Bronchial epithelial cell (primary cell): ENCODE measurements at regions not wholly inside any gene's neighbourhood (a gene's known extent, or its start where the extent isn't known, plus 50 kb on each side); places are given as distances from the start of the nearest gene placed in this dataset.

Source experiments
- DNase-seq: peaks from one replicate; pipeline ENCODE4 v3.0.0-alpha.2; 2010; ENCODE audit warnings: low read depth
- FAIRE-seq: peaks from 2 replicates; lab custom pipeline; 2011; peaks lifted over from hg19 to GRCh38; lab: Jason Lieb, UNC
- H3K27me3 ChIP-seq: 2 replicates; pipeline ENCODE4 v1.5.1; 2011; ENCODE audit warnings: low read length; ENCODE audit not compliant: control insufficient read depth, insufficient read depth
- H3K36me3 ChIP-seq: 2 replicates; pipeline ENCODE4 v1.5.1; 2011; ENCODE audit warnings: low read length; ENCODE audit not compliant: control insufficient read depth, insufficient read depth
- H3K4me3 ChIP-seq: 2 replicates; pipeline ENCODE4 v1.5.1; 2011; ENCODE audit warnings: mild to moderate bottlenecking, low read depth, low read length, control low read depth
- TF ChIP-seq, protein P1 (sequence below): IDR thresholded peaks from 2 replicates; pipeline ENCODE4 v1.5.1; 2011; ENCODE audit warnings: mild to moderate bottlenecking, moderate library complexity, low read length, control low read depth, inconsistent platforms; ENCODE audit not compliant: insufficient read depth, severe bottlenecking

- DNase-seq (no peak), FAIRE-seq (no peak)
- no peak overlapping the region for H3K4me3 ChIP-seq
- no peaks in the 10 kb centered on the region for H3K27me3 ChIP-seq
- TF ChIP-seq, protein P1, sequence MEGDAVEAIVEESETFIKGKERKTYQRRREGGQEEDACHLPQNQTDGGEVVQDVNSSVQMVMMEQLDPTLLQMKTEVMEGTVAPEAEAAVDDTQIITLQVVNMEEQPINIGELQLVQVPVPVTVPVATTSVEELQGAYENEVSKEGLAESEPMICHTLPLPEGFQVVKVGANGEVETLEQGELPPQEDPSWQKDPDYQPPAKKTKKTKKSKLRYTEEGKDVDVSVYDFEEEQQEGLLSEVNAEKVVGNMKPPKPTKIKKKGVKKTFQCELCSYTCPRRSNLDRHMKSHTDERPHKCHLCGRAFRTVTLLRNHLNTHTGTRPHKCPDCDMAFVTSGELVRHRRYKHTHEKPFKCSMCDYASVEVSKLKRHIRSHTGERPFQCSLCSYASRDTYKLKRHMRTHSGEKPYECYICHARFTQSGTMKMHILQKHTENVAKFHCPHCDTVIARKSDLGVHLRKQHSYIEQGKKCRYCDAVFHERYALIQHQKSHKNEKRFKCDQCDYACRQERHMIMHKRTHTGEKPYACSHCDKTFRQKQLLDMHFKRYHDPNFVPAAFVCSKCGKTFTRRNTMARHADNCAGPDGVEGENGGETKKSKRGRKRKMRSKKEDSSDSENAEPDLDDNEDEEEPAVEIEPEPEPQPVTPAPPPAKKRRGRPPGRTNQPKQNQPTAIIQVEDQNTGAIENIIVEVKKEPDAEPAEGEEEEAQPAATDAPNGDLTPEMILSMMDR = no peak
- no peaks in the 10 kb centered on the region for H3K36me3 ChIP-seq
These were observed 281.3 kb upstream of the ARRDC4 start for GRCh38 chr15:97679106-97679688.

- H3K4me3 ChIP-seq = no peak overlapping the region
- FAIRE-seq (peak; percentile 64), DNase-seq (no peak)
- TF ChIP-seq, protein P1 = no peak
- H3K27me3 ChIP-seq = no peaks in the 10 kb centered on the region
- H3K36me3 ChIP-seq = no peaks in the 10 kb centered on the region
These were observed 279.8 kb upstream of the ARRDC4 start for GRCh38 chr15:97680606-97681220.

DNA sequence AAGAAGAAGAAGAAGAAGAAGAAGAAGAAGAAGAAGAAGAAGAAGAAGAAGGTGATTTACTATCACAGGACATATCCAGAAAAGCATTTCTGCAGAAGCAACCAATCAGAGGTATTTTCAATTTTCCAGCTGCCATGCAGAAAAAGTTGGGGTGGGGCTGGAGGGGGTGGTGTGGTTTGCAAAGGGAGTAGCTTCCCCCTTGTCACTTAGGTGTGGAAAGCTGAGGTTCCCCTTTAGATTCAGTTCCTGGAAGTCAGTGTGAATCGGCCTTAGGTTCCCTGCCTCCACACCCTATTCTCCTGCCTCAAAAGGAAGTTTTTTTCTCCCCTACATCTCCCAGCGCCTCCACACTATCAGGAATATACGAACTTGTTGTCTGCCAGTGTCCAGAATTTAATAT is 276.7 kb upstream of the ARRDC4 start:
- no peak for DNase-seq
- Histone ChIP-seq H3K4me3 (no peak overlapping the region), H3K27me3 (no peaks in the 10 kb centered on the region), H3K36me3 (no peaks in the 10 kb centered on the region)
- FAIRE-seq = no peak
- TF ChIP-seq, protein P1 = no peak

DNA sequence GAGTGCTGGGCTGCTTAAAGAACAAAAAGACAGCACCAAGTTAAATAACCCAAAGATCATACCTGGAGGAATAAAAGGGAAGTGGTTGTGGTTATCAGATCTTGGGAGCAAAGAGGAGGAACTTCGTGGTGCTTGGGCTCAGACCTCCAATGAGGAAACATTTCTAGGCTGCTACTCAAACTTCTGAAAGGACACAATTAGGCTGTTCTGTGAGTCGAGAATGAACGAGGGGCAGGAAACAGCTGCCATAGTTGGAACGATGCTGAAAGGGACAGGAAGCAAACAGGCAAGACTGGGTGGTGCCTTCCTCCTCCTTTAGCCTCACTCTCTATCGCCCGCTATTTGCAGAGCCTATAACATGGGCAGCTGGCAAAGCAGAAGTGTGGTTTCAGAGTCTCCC is 276.3 kb upstream of the ARRDC4 start:
- Histone ChIP-seq H3K4me3 (no peak overlapping the region), H3K27me3 (no peaks in the 10 kb centered on the region), H3K36me3 (no peaks in the 10 kb centered on the region)
- DNase-seq (no peak), FAIRE-seq (no peak)
- TF ChIP-seq, protein P1 = no peak

DNA sequence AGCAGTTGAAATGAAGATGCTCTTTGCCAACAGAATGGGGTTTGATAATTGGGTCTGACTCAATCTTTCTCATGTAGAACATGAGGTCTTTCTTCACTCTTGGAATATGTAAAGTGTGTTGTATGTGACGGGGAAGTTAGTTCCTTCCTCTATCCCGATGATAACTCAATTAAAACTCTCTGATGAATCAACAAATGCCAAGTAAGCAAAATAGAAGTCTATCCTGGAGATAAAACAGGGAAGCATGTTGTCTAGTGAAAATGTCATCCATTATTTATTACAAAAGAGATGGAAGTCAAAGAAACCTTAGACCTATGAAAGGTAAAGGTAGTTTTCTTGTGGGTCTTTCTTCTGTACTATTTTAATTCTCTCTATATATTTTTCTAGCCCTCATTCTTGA is 274.2 kb upstream of the ARRDC4 start:
- FAIRE-seq = no peak

More for the DNA sequence above, 274.2 kb upstream of the ARRDC4 start:
- Histone ChIP-seq H3K36me3 (no peaks in the 10 kb centered on the region), H3K4me3 (no peak overlapping the region), H3K27me3 (no peaks in the 10 kb centered on the region)
- TF ChIP-seq, protein P1 = no peak
- no peak for DNase-seq
